ENCODE measurements at regions not wholly inside any gene's neighbourhood (a gene's known extent, or its start where the extent isn't known, plus 50 kb on each side); places are given as distances from the start of the nearest gene placed in this dataset.
"Not testable (repeated sequence)": the region's sequence is repeated elsewhere in the genome, so short reads cannot be mapped to it uniquely, and the experiment has no call there.

DNA sequence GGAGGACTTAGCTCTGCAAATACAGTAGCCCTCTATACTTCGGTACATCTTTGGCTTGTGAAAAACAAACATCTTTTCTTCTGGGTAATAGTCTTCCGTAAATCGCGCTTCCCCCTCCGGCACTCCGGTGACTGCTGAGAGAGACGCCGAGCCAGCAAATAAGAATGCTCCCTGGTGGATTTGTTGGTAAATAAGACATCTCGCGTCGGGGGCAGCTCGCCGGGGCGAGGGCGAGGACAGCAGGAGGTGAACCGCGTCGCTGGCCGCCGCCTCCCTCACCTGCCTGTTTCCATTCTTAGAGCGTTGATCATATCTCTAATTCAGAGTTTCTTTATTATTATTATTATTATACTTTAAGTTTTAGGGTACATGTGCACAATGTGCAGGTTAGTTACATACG is 117.6 kb downstream of the PMAIP1 start:
- H3K9ac ChIP-seq (ENCODE audit: low read length), result no peak overlapping the region

DNA sequence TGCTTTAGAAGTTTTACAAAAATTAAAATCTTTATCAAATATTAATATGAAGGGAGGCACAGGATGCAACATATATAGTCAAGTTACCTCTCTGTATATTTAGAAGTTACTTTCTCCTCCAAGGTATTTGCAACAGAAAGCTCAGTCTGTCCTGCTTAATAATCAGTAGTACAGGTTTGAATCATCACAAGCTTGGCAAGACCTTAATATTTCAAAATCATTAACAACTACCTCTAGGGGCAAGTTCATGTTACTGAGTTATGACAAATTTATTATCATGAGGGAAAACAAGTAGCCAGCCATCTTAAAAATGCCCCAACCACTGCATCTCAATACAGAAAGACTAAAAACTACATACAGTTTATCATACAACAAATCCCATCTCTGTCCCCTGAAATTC is 116.0 kb downstream of the PMAIP1 start:
- H3K4me1 ChIP-seq (ENCODE audit: control insufficient read depth, insufficient read depth, low read length), result peaks cover 22% of the 10 kb centered on the region
- not testable (repeated sequence) for H3K9ac ChIP-seq (ENCODE audit: low read length); H3K4me3 ChIP-seq (ENCODE audit: low read depth, low read length); H3K9me3 ChIP-seq (ENCODE audit: control insufficient read depth, insufficient read depth, low read depth, low read length); H3K36me3 ChIP-seq (ENCODE audit: control insufficient read depth, insufficient read depth, low read length); H3K27ac ChIP-seq (ENCODE audit: low read depth, low read length); H3K27me3 ChIP-seq (ENCODE audit: control insufficient read depth, insufficient read depth, low read length)

More for the DNA sequence above, 117.6 kb downstream of the PMAIP1 start:
- no peak overlapping the region for H3K4me3 ChIP-seq (ENCODE audit: low read depth, low read length)
- peaks cover 23% of the 10 kb centered on the region for H3K4me1 ChIP-seq (ENCODE audit: control insufficient read depth, insufficient read depth, low read length)
- H3K27me3 ChIP-seq (ENCODE audit: control insufficient read depth, insufficient read depth, low read length), result no peaks in the 10 kb centered on the region
- H3K36me3 ChIP-seq (ENCODE audit: control insufficient read depth, insufficient read depth, low read length), result no peaks in the 10 kb centered on the region
- no peak overlapping the region for H3K27ac ChIP-seq (ENCODE audit: low read depth, low read length)
- H3K9me3 ChIP-seq (ENCODE audit: control insufficient read depth, insufficient read depth, low read depth, low read length), result no peaks in the 10 kb centered on the region

DNA sequence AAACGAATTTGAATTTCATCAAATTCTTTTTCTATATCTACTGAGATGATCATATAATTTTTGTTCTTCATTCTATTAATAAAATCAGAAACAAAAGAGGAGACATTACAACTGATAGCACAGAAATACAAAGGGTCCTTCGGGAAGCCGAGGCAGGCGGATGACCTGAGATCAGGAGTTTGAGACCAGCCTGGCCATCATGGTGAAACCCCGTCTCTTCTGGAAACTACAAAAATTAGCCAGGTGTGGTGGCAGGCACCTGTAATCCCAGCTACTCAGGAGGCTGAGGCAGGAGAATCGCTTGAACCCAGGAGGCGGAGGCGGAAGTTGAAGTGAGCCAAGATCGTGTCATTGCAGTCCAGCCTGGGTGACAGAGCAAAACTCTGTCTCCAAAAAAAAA is 113.4 kb downstream of the PMAIP1 start:
- H3K4me3 ChIP-seq (ENCODE audit: low read depth, low read length); H3K27me3 ChIP-seq (ENCODE audit: control insufficient read depth, insufficient read depth, low read length); H3K9me3 ChIP-seq (ENCODE audit: control insufficient read depth, insufficient read depth, low read depth, low read length); H3K36me3 ChIP-seq (ENCODE audit: control insufficient read depth, insufficient read depth, low read length); H3K27ac ChIP-seq (ENCODE audit: low read depth, low read length); H3K9ac ChIP-seq (ENCODE audit: low read length); H3K4me1 ChIP-seq (ENCODE audit: control insufficient read depth, insufficient read depth, low read length): not testable (repeated sequence)

DNA sequence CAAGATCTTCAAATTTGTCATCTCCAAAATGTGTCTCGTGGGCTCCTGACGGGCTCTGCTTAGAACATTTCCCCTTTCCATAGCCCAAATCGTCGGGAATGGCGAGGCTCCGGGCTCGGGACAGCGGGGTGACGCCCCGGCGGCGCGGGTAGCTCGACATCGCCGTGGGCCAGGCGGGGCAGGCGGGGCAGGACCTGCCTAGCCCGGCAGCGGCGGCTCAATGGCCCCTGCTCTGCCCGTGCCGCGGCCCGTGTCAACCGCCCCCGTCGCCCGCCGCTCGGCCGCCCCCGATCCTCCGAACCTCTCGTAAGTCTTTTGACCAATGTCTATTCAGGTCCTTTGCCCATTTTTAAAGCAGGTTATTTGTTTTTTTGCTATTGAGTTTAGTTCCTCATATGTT is 111.2 kb downstream of the PMAIP1 start:
- Histone ChIP-seq H3K36me3 (ENCODE audit: control insufficient read depth, insufficient read depth, low read length) (no peaks in the 10 kb centered on the region), H3K27me3 (ENCODE audit: control insufficient read depth, insufficient read depth, low read length) (no peaks in the 10 kb centered on the region), H3K9ac (ENCODE audit: low read length) (no peak overlapping the region), H3K27ac (ENCODE audit: low read depth, low read length) (no peak overlapping the region), H3K4me1 (ENCODE audit: control insufficient read depth, insufficient read depth, low read length) (no peaks in the 10 kb centered on the region), H3K9me3 (ENCODE audit: control insufficient read depth, insufficient read depth, low read depth, low read length) (no peaks in the 10 kb centered on the region), H3K4me3 (ENCODE audit: low read depth, low read length) (no peak overlapping the region)

DNA sequence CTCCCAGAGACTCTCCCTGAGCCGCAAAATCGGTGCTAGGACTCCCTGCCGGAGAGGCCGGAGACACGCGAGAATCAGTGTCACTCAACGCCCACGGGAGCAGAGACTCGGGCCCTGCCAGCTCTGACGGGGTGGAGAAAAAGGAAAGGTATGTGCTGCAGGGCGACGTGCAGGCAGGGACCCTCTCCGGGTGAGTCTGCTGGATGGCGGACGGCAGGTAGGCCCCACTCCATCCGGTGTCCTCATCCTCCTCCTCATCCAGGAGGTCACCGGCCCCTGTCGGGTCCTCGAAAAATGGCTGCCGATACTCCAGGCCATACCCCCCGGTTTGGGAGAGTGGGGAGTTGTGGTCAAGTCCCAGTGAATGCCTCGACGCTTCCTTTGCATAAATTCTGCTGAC is 110.7 kb downstream of the PMAIP1 start:
- H3K9ac ChIP-seq (ENCODE audit: low read length), result no peak overlapping the region
- H3K4me3 ChIP-seq (ENCODE audit: low read depth, low read length), result no peak overlapping the region
- no peaks in the 10 kb centered on the region for H3K36me3 ChIP-seq (ENCODE audit: control insufficient read depth, insufficient read depth, low read length)
- H3K9me3 ChIP-seq (ENCODE audit: control insufficient read depth, insufficient read depth, low read depth, low read length), result no peaks in the 10 kb centered on the region
- no peaks in the 10 kb centered on the region for H3K4me1 ChIP-seq (ENCODE audit: control insufficient read depth, insufficient read depth, low read length)
- H3K27me3 ChIP-seq (ENCODE audit: control insufficient read depth, insufficient read depth, low read length), result no peaks in the 10 kb centered on the region
- no peak overlapping the region for H3K27ac ChIP-seq (ENCODE audit: low read depth, low read length)

DNA sequence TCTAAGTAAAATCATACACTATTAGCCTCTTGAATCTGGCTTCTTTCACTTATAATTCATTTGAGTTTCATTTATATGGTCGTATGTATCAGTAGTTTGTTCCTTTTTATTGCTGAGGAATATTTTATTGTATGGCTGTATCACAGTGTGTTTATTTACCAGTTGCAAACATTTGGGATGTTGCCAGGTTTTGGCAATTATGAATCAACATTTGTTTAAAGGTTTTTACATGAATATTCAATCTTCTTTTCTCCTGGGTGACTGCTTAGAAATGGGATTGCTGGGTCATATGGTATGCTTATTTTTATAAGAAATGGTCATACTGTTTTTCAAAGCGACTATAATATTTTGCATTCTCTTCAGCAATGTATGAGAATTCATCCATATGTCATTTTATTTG is 107.9 kb downstream of the PMAIP1 start:
- Histone ChIP-seq H3K27me3 (ENCODE audit: control insufficient read depth, insufficient read depth, low read length) (no peaks in the 10 kb centered on the region), H3K9me3 (ENCODE audit: control insufficient read depth, insufficient read depth, low read depth, low read length) (no peaks in the 10 kb centered on the region), H3K4me3 (ENCODE audit: low read depth, low read length) (no peak overlapping the region), H3K27ac (ENCODE audit: low read depth, low read length) (no peak overlapping the region), H3K9ac (ENCODE audit: low read length) (no peak overlapping the region), H3K4me1 (ENCODE audit: control insufficient read depth, insufficient read depth, low read length) (no peaks in the 10 kb centered on the region), H3K36me3 (ENCODE audit: control insufficient read depth, insufficient read depth, low read length) (no peaks in the 10 kb centered on the region)

DNA sequence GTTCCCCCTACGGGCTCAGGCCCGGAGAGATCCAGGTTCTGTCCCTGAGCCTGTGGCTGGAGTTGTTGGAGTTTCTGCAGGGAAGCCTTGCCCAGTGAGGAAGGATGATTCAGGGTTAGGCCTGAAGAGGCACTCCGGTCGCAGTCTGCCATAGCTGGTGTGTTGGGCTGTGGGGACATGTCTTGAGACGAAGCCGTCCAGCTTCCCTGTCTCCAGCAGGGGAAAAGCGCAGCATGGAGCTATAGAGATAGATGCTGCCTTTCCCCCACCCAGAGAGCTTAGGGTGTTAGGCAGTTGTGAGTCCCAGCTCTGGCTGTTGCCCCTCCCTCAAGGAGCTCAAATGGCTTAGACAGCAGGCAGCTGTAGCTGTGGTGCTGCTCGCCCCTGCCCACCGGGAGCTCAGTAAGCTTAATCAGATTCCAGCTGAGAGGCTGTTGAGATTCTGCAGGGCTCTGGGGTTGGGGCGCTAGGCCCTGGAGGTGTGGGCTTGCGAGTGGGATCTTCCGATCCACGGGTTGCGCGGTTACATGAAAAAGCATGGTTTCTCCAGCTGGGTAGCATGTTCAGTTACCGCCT is 103.9 kb downstream of the PMAIP1 start:
- Histone ChIP-seq H3K36me3 (ENCODE audit: control insufficient read depth, insufficient read depth, low read length) (no peaks in the 10 kb centered on the region), H3K27me3 (ENCODE audit: control insufficient read depth, insufficient read depth, low read length) (no peaks in the 10 kb centered on the region), H3K9ac (ENCODE audit: low read length) (no peak overlapping the region), H3K27ac (ENCODE audit: low read depth, low read length) (no peak overlapping the region), H3K4me3 (ENCODE audit: low read depth, low read length) (no peak overlapping the region), H3K9me3 (ENCODE audit: control insufficient read depth, insufficient read depth, low read depth, low read length) (no peaks in the 10 kb centered on the region), H3K4me1 (ENCODE audit: control insufficient read depth, insufficient read depth, low read length) (no peaks in the 10 kb centered on the region)

DNA sequence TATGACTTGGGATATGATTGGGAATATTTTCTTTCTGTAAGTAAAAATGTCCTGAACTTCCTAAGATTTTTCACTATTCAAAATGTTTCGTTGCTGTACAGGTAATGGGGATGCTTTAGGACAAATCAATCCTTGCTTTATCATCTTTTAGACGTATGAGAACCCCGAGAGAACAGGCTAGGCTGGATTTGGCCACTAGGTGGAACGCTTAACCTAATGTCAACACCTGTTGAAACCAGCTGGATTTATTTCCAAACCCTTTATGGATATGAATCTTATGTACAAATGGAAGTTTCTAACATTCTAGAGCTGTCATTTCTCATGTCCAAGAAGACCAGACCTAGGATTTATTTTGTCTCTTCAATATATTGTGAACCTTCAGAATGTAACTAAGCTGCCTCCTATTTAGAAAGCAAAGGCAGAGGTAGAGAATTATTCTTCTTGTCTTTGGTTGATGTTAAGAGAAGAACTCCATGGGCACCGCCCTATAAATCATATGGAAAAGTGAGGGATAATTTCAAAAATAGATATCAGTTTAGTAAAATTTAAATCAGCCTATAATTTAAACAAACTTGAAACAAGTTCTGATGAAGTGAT is 96.7 kb downstream of the PMAIP1 start:
- no peaks in the 10 kb centered on the region for H3K36me3 ChIP-seq (ENCODE audit: control insufficient read depth, insufficient read depth, low read length)

DNA sequence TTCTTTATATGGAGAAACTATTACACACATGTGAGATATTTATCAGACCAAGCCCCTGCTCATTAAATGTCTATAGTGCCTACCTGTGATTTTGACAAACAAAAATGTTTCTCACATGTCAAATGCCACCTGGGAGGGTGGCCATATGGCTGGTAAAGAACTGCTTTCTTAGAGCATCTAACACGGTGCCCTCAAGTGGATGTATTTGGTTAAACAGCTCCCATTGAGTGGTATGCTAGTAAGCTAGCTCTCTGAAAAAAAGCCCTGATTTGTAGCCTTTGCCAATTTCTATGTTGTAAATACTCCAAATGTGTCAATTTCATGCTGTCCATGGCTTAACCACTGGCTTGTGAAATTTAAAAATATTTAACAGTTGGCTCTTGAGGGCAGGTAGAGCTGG is 94.6 kb downstream of the PMAIP1 start:
- no peak overlapping the region for H3K4me3 ChIP-seq (ENCODE audit: low read depth, low read length)
- no peak overlapping the region for H3K27ac ChIP-seq (ENCODE audit: low read depth, low read length)
- no peaks in the 10 kb centered on the region for H3K9me3 ChIP-seq (ENCODE audit: control insufficient read depth, insufficient read depth, low read depth, low read length)
- H3K36me3 ChIP-seq (ENCODE audit: control insufficient read depth, insufficient read depth, low read length), result no peaks in the 10 kb centered on the region
- no peaks in the 10 kb centered on the region for H3K27me3 ChIP-seq (ENCODE audit: control insufficient read depth, insufficient read depth, low read length)
- no peak overlapping the region for H3K9ac ChIP-seq (ENCODE audit: low read length)
- no peaks in the 10 kb centered on the region for H3K4me1 ChIP-seq (ENCODE audit: control insufficient read depth, insufficient read depth, low read length)

More for the DNA sequence above, 96.7 kb downstream of the PMAIP1 start:
- H3K9ac ChIP-seq (ENCODE audit: low read length), result no peak overlapping the region
- no peaks in the 10 kb centered on the region for H3K27me3 ChIP-seq (ENCODE audit: control insufficient read depth, insufficient read depth, low read length)
- no peak overlapping the region for H3K4me3 ChIP-seq (ENCODE audit: low read depth, low read length)
- no peaks in the 10 kb centered on the region for H3K4me1 ChIP-seq (ENCODE audit: control insufficient read depth, insufficient read depth, low read length)
- no peaks in the 10 kb centered on the region for H3K9me3 ChIP-seq (ENCODE audit: control insufficient read depth, insufficient read depth, low read depth, low read length)
- no peak overlapping the region for H3K27ac ChIP-seq (ENCODE audit: low read depth, low read length)

DNA sequence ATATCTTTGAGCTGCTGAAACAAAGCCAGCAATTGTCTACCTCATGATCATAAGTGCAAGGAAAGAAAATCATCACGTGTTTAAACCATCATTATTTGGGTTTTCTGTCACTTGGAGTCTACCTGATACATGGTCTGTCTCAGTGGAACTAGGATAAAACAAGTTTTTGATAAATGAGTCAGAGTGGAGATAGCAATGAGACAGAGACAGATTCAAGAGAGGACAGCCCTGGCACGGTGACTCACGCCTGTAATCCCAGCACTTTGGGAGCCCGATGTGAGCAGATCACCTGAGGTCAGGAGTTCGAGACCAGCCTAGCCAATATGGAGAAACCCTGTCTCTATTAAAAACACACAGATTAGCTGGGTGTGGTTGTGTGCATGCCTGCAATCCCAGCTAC is 93.8 kb downstream of the PMAIP1 start:
- Histone ChIP-seq H3K27ac (ENCODE audit: low read depth, low read length) (no peak overlapping the region), H3K27me3 (ENCODE audit: control insufficient read depth, insufficient read depth, low read length) (no peaks in the 10 kb centered on the region), H3K9ac (ENCODE audit: low read length) (no peak overlapping the region), H3K9me3 (ENCODE audit: control insufficient read depth, insufficient read depth, low read depth, low read length) (no peaks in the 10 kb centered on the region), H3K36me3 (ENCODE audit: control insufficient read depth, insufficient read depth, low read length) (no peaks in the 10 kb centered on the region), H3K4me3 (ENCODE audit: low read depth, low read length) (no peak overlapping the region), H3K4me1 (ENCODE audit: control insufficient read depth, insufficient read depth, low read length) (no peaks in the 10 kb centered on the region)

DNA sequence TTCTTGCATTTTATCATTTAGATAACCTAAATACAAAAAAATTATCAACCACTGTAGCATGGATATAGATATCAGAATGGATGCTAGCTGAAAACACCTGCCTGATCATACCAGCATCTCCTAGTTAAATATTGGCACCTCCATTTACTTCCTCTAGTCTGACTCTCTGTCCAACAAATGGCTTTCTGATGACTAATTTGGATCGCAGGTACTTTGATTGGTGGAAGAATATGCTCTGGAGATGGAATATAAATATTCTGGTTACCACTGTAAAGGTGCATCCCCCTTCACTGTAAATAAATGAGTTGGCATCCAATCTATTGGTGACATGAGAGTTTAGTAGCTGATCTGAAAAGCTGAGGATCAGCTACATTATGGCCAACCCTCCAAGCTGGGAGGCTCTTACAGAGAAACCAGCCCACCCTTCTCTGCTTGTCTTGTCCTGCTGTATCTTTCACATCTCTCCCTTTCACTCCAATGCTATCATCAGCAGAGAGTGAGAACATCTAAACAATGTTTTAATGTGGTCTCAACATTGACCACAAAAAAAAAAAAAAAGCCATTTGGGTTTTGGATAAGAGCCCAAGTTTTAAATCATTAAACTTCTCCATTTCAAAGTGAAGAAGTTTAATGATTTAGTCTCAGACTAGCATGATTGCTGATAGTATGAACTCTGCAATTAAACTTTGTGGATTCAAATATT is 90.5 kb downstream of the PMAIP1 start:
- H3K36me3 ChIP-seq (ENCODE audit: control insufficient read depth, insufficient read depth, low read length), result no peaks in the 10 kb centered on the region
- no peak overlapping the region for H3K27ac ChIP-seq (ENCODE audit: low read depth, low read length)
- no peak overlapping the region for H3K9ac ChIP-seq (ENCODE audit: low read length)
- H3K27me3 ChIP-seq (ENCODE audit: control insufficient read depth, insufficient read depth, low read length), result no peaks in the 10 kb centered on the region
- H3K4me3 ChIP-seq (ENCODE audit: low read depth, low read length), result no peak overlapping the region
- H3K9me3 ChIP-seq (ENCODE audit: control insufficient read depth, insufficient read depth, low read depth, low read length), result no peaks in the 10 kb centered on the region
- H3K4me1 ChIP-seq (ENCODE audit: control insufficient read depth, insufficient read depth, low read length), result no peaks in the 10 kb centered on the region
